ENCODE measurements at regions not wholly inside any gene's neighbourhood (a gene's known extent, or its start where the extent isn't known, plus 50 kb on each side); places are given as distances from the start of the nearest gene placed in this dataset.

DNA sequence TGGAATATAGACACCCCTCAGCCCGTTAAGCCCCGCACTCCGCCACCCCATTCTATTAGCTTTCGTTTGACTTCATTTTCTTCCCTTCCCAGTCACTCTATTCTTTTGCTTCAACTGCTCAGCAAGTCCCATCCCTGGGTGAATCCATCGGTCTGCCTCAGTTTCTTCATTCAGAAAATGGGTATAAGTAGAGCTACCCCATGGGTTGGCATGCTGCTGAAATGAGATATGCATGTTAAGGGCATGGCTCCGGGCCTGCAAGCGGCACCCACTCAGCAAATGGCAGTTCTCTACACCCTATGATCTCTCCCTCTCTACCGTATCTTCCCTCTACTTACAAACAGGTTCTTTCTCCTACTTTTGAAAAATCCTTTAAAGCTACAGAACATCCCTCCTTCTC is 87.8 kb upstream of the IRF2BP2 start:
- TF ChIP-seq CTCF (IDR thresholded peaks at IDR 0.05) (no peak), POLR2A (IDR thresholded peaks at IDR 0.05) (no peak)
